Calu3 (cell line): ENCODE measurements at regions not wholly inside any gene's neighbourhood (a gene's known extent, or its start where the extent isn't known, plus 50 kb on each side); places are given as distances from the start of the nearest gene placed in this dataset.

ENCODE experiments used
- BruUV-seq: library from RNA; stranded (reverse); fragments of 400-500 nt; replicated peaks from 2 replicates; lab custom pipeline; 2021; lab: Mats Ljungman, UMichigan
- CTCF ChIA-PET: fragments of 300-600 bp; sonication (Branson Sonifier 250); formaldehyde crosslinking; loops from one replicate; lab custom pipeline; 2022; ENCODE audit warnings: antibody characterized with exemption; lab: Charles Lee
- DNase-seq: peaks from one replicate; pipeline ENCODE4 v3.0.0; 2022
- H3K27ac Mint-ChIP-seq: one replicate; pipeline ENCODE4 v1.8.0; 2022; ENCODE audit warnings: mixed read lengths; ENCODE audit not compliant: unreplicated experiment
- H3K27me3 Mint-ChIP-seq: one replicate; pipeline ENCODE4 v1.8.0; 2022; ENCODE audit warnings: mixed read lengths; ENCODE audit not compliant: unreplicated experiment
- H3K36me3 Mint-ChIP-seq: one replicate; pipeline ENCODE4 v1.8.0; 2022; ENCODE audit warnings: mild to moderate bottlenecking, moderate library complexity, mixed read lengths; ENCODE audit not compliant: insufficient read depth, unreplicated experiment
- H3K4me1 Mint-ChIP-seq: one replicate; pipeline ENCODE4 v1.8.0; 2022; ENCODE audit warnings: mild to moderate bottlenecking, low read depth, mixed read lengths; ENCODE audit not compliant: unreplicated experiment
- H3K4me3 Mint-ChIP-seq: one replicate; pipeline ENCODE4 v1.8.0; 2022; ENCODE audit warnings: mild to moderate bottlenecking, low read depth, moderate library complexity, mixed read lengths; ENCODE audit not compliant: unreplicated experiment
- H3K9me3 Mint-ChIP-seq: one replicate; pipeline ENCODE4 v1.8.0; 2022; ENCODE audit warnings: low read depth, mixed read lengths; ENCODE audit not compliant: unreplicated experiment
- CTCF ChIP-seq: fragments of 200-600 bp; IDR thresholded peaks from one replicate; pipeline ENCODE4 v1.8.0; 2022; ENCODE audit warnings: antibody characterized with exemption; ENCODE audit not compliant: unreplicated experiment
- intact Hi-C: fragments of 100-400 bp; cut with micrococcal nuclease; formaldehyde crosslinking; loops from one replicate; pipeline ENCODE4 v1.10.0; 2022; ENCODE audit not compliant: unreplicated experiment

DNA sequence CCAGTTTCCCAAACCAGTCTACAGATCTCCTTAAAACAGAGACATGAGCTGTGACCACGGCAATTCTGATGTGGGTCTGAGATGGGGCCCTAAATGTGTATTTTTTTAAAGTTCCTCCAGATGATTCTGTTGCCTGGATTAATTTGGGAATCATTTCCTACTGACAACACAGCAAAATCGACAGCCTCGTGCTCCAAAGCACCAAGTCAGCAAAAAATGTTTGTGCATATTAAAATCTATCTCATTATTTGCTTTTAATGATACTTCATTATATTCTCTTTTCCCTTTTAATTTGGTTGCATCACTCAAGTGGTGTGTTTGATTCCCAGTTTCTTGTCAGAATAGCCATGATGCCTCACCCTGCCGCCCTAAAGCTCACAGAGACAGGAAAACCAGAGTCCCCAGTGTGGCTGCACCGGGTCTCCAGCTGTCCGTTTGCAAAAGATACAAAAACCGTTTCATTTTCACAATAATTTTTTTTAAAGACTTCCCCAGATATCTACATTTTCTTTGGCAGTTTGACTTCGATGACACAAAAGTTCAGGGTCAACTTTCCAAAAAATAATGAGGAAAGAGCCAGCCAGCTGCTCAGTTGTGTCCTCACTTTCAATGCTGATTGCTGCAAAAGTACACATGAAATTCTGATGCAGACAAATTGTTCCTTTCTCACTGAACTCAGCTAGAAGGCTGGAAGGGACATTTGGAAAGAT, 443.2 kb upstream of the ID2 start:
- TF ChIP-seq CTCF = no peak
- H3K36me3 Mint-ChIP-seq = no peaks in the 10 kb centered on the region
- CTCF ChIA-PET = no interaction called here
- no TSS peak for BruUV-seq
- H3K4me3 Mint-ChIP-seq = no peak overlapping the region
- no peak for DNase-seq
- H3K27me3 Mint-ChIP-seq = no peaks in the 10 kb centered on the region
- no peaks in the 10 kb centered on the region for H3K4me1 Mint-ChIP-seq
- peaks cover 2% of the 10 kb centered on the region for H3K9me3 Mint-ChIP-seq
- no peak overlapping the region for H3K27ac Mint-ChIP-seq
- intact Hi-C loops = no loop called here

DNA sequence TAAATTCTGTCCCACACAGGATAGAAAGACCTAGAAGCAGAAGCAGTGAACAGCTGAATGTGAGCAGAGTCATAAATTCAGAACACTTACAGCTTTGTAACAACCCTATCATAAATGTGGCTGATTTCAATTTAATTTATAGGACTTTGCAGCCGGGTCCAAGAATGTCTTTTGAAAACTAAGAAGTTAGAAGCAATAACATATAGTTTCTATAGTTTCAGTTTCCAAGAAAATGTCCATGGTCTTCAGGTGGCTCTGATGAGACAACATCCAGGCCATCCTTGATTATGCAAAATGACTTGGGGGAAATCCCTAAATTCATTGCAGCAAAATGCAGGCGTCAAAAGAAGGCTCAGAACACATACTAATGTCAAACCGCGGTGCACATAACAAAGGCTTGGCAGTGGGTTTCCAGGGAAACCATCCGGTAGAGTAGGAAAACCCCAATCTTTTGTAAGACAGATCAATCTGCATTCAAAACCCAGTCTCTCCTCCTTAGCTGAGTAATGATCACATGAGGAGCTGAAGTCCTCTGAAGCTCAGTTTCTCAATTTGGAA, 442.2 kb upstream of the ID2 start:
- Mint-ChIP-seq H3K36me3 (no peaks in the 10 kb centered on the region), H3K27me3 (no peaks in the 10 kb centered on the region), H3K4me1 (no peaks in the 10 kb centered on the region), H3K9me3 (peaks cover 5% of the 10 kb centered on the region), H3K27ac (no peak overlapping the region), H3K4me3 (no peak overlapping the region)
- no peak for TF ChIP-seq CTCF
- BruUV-seq = no TSS peak
- intact Hi-C loops = no loop called here
- DNase-seq = no peak
- CTCF ChIA-PET = no interaction called here

DNA sequence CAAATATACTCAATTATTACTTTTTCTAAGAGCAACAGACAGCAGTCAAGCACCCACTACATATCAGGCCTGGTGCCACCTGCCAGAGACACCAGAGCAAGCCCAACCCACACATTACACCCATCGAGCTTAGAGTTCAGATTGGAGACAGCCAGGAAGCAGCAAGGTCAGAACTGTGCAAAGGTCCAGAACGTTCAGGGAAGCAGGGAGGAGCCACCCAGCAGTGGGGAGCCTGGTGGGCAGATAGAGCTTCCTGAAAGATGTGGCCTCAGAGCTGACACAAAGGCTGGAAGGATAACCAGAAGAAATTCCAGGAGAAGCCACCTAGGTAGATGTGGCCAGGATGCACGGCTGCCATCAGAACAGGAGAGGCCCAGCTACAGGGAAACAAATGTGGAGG, 440.5 kb upstream of the ID2 start:
- H3K4me1 Mint-ChIP-seq = no peaks in the 10 kb centered on the region
- peaks cover 14% of the 10 kb centered on the region for H3K9me3 Mint-ChIP-seq
- intact Hi-C loops = no loop called here
- no peak overlapping the region for H3K4me3 Mint-ChIP-seq
- no peaks in the 10 kb centered on the region for H3K27me3 Mint-ChIP-seq
- TF ChIP-seq CTCF = no peak
- CTCF ChIA-PET = no interaction called here
- no peak overlapping the region for H3K27ac Mint-ChIP-seq
- BruUV-seq = no TSS peak
- no peaks in the 10 kb centered on the region for H3K36me3 Mint-ChIP-seq
- DNase-seq = no peak

- H3K4me3 Mint-ChIP-seq = no peak overlapping the region
- H3K36me3 Mint-ChIP-seq = no peaks in the 10 kb centered on the region
- TF ChIP-seq CTCF = no peak
- DNase-seq = no peak
- H3K27ac Mint-ChIP-seq = no peak overlapping the region
- peaks cover 15% of the 10 kb centered on the region for H3K9me3 Mint-ChIP-seq
- no peaks in the 10 kb centered on the region for H3K4me1 Mint-ChIP-seq
- CTCF ChIA-PET = interaction anchor here (0.5 kb wide), 1 partner anchor 452 kb away, joined by 4 read pairs; no protein-coding TSS in a partner anchor
- intact Hi-C loops = no loop called here
- no TSS peak for BruUV-seq
- no peaks in the 10 kb centered on the region for H3K27me3 Mint-ChIP-seq
Observed at GRCh38 chr2:8242739-8243138, 439.1 kb upstream of the ID2 start.
